ENCODE measurements at regions not wholly inside any gene's neighbourhood (a gene's known extent, or its start where the extent isn't known, plus 50 kb on each side); places are given as distances from the start of the nearest gene placed in this dataset.

DNA sequence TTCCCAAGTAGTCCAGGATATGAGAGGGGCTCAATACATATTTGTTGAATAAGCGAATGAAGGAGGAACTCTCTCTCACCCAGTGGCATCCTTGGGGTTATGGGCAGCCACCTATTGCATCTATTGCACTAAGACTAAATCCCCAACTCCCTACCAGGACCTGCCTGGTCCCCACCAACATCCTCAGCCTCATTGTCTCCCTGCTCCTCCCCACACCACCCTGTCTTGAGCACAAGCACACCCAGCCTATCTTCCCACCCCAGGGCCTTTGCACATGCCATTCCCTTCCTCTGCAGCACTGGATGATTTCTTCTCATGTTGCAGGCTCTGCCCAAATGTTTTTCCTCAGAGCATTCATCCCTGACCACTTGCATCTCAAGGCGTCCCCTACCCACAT is 133.8 kb downstream of the BARX1 start:
- TF ChIP-seq, protein P1, sequence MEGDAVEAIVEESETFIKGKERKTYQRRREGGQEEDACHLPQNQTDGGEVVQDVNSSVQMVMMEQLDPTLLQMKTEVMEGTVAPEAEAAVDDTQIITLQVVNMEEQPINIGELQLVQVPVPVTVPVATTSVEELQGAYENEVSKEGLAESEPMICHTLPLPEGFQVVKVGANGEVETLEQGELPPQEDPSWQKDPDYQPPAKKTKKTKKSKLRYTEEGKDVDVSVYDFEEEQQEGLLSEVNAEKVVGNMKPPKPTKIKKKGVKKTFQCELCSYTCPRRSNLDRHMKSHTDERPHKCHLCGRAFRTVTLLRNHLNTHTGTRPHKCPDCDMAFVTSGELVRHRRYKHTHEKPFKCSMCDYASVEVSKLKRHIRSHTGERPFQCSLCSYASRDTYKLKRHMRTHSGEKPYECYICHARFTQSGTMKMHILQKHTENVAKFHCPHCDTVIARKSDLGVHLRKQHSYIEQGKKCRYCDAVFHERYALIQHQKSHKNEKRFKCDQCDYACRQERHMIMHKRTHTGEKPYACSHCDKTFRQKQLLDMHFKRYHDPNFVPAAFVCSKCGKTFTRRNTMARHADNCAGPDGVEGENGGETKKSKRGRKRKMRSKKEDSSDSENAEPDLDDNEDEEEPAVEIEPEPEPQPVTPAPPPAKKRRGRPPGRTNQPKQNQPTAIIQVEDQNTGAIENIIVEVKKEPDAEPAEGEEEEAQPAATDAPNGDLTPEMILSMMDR (IDR thresholded peaks at IDR 0.05): no peak
- TF ChIP-seq POLR2AphosphoS5 (IDR thresholded peaks at IDR 0.05) (no peak), POLR2A (IDR thresholded peaks at IDR 0.05) (no peak)
